ENCODE measurements at regions not wholly inside any gene's neighbourhood (a gene's known extent, or its start where the extent isn't known, plus 50 kb on each side); places are given as distances from the start of the nearest gene placed in this dataset.

GRCh38 chr13:90954605-90955195, 392.8 kb upstream of the MIR17HG start:
- Histone ChIP-seq H3K27me3 (ENCODE audit: insufficient read depth, poor library complexity, severe bottlenecking) (no peaks in the 10 kb centered on the region), H3K4me3 (replicated peaks; ENCODE audit: insufficient read depth, low read length) (no peak overlapping the region), H3K27ac (replicated peaks) (no peak overlapping the region)
- TF ChIP-seq REST (IDR thresholded peaks at IDR 0.05; ENCODE audit: insufficient replicate concordance, low read depth) (no peak), GABPA (IDR thresholded peaks at IDR 0.05; ENCODE audit: low read depth) (no peak), POLR2AphosphoS5 (IDR thresholded peaks at IDR 0.05; ENCODE audit: low read depth) (no peak), SPI1 (IDR thresholded peaks at IDR 0.05; ENCODE audit: borderline replicate concordance, low read depth) (no peak), CTCF (IDR thresholded peaks at IDR 0.05; ENCODE audit: insufficient read depth, low read length) (no peak)
- no peak for DNase-seq (ENCODE audit: low read depth in 1 of 2, low spot score in 1 of 2)

- no peak for DNase-seq (ENCODE audit: low read depth in 1 of 2, low spot score in 1 of 2)
- H3K27ac ChIP-seq (replicated peaks), result no peak overlapping the region
- no peaks in the 10 kb centered on the region for H3K27me3 ChIP-seq (ENCODE audit: insufficient read depth, poor library complexity, severe bottlenecking)
- no peak for TF ChIP-seq CTCF (IDR thresholded peaks at IDR 0.05; ENCODE audit: insufficient read depth, low read length)
- TF ChIP-seq POLR2AphosphoS5 (IDR thresholded peaks at IDR 0.05; ENCODE audit: low read depth), result no peak
- TF ChIP-seq REST (IDR thresholded peaks at IDR 0.05; ENCODE audit: insufficient replicate concordance, low read depth), result no peak
- TF ChIP-seq GABPA (IDR thresholded peaks at IDR 0.05; ENCODE audit: low read depth), result no peak
- no peak for TF ChIP-seq SPI1 (IDR thresholded peaks at IDR 0.05; ENCODE audit: borderline replicate concordance, low read depth)
- no peak overlapping the region for H3K4me3 ChIP-seq (replicated peaks; ENCODE audit: insufficient read depth, low read length)
Observed at GRCh38 chr13:90956031-90956430, 391.5 kb upstream of the MIR17HG start.

GRCh38 chr13:90958866-90959265, 388.6 kb upstream of the MIR17HG start:
- H3K4me3 ChIP-seq (replicated peaks; ENCODE audit: insufficient read depth, low read length), result no peak overlapping the region
- no peak for DNase-seq (ENCODE audit: low read depth in 1 of 2, low spot score in 1 of 2)
- H3K27me3 ChIP-seq (ENCODE audit: insufficient read depth, poor library complexity, severe bottlenecking), result no peaks in the 10 kb centered on the region
- TF ChIP-seq SPI1 (IDR thresholded peaks at IDR 0.05; ENCODE audit: borderline replicate concordance, low read depth) (no peak), CTCF (IDR thresholded peaks at IDR 0.05; ENCODE audit: insufficient read depth, low read length) (no peak), POLR2AphosphoS5 (IDR thresholded peaks at IDR 0.05; ENCODE audit: low read depth) (no peak), REST (IDR thresholded peaks at IDR 0.05; ENCODE audit: insufficient replicate concordance, low read depth) (no peak), GABPA (IDR thresholded peaks at IDR 0.05; ENCODE audit: low read depth) (no peak)
- H3K27ac ChIP-seq (replicated peaks), result no peak overlapping the region
